Stimulated activated CD4-positive, alpha-beta T cell treated with anti-CD3 and anti-CD28 coated beads, Interleukin-15, amount 100 ng/mL, for 48 hours (primary cell): ENCODE measurements at regions not wholly inside any gene's neighbourhood (a gene's known extent, or its start where the extent isn't known, plus 50 kb on each side); places are given as distances from the start of the nearest gene placed in this dataset.

ENCODE experiments used
- DNase-seq, 2 donors: peaks; one replicate each; pipeline ENCODE4 v3.0.0-alpha.2; 2020; ENCODE audit warnings: low read depth in 2 of 2

- DNase-seq: no peak
Observed at GRCh38 chr2:239765076-239765845, 259.9 kb downstream of the NDUFA10 start.

GRCh38 chr2:239763433-239764097, 261.6 kb downstream of the NDUFA10 start:
- no peak for DNase-seq

- no peak for DNase-seq
Observed at GRCh38 chr2:239762655-239763269, 262.4 kb downstream of the NDUFA10 start.

- no peak for DNase-seq
Observed at GRCh38 chr2:239762106-239762505, 263.0 kb downstream of the NDUFA10 start.

- DNase-seq: no peak
Observed at GRCh38 chr2:239760596-239760995, 264.5 kb downstream of the NDUFA10 start.

GRCh38 chr2:239758279-239758877, 266.8 kb downstream of the NDUFA10 start:
- DNase-seq: no peak

- DNase-seq: no peak
Observed at GRCh38 chr2:239756790-239757760, 268.1 kb downstream of the NDUFA10 start.

GRCh38 chr2:239756031-239756789, 268.9 kb downstream of the NDUFA10 start:
- DNase-seq: no peak

GRCh38 chr2:239753401-239753837, 271.7 kb downstream of the NDUFA10 start:
- no peak for DNase-seq

- DNase-seq: no peak
Observed at GRCh38 chr2:239752951-239753350, 272.2 kb downstream of the NDUFA10 start.

GRCh38 chr2:239751679-239752355, 273.3 kb downstream of the NDUFA10 start:
- DNase-seq: peak; percentile 6 to 18

- DNase-seq: no peak
Observed at GRCh38 chr2:239750929-239751678, 274.0 kb downstream of the NDUFA10 start.

GRCh38 chr2:239750045-239750835, 274.9 kb downstream of the NDUFA10 start:
- no peak for DNase-seq

- DNase-seq: no peak
Observed at GRCh38 chr2:239749272-239749873, 275.8 kb downstream of the NDUFA10 start.

GRCh38 chr2:239748811-239749210, 276.3 kb downstream of the NDUFA10 start:
- DNase-seq: no peak

- DNase-seq: no peak
Observed at GRCh38 chr2:239747771-239748170, 277.4 kb downstream of the NDUFA10 start.

GRCh38 chr2:239747274-239747673, 277.9 kb downstream of the NDUFA10 start:
- no peak for DNase-seq
